ENCODE measurements at regions not wholly inside any gene's neighbourhood (a gene's known extent, or its start where the extent isn't known, plus 50 kb on each side); places are given as distances from the start of the nearest gene placed in this dataset.
"Not testable (repeated sequence)": the region's sequence is repeated elsewhere in the genome, so short reads cannot be mapped to it uniquely, and the experiment has no call there.

GRCh38 chr1:238326479-238326878 is 435.8 kb upstream of the ZP4 start:
- not testable (repeated sequence) for TF ChIP-seq ZNF416 (CRISPR knock-in tag; IDR thresholded peaks at IDR 0.05); USF1 (CRISPR knock-in tag; IDR thresholded peaks at IDR 0.05); NR2C2 (CRISPR knock-in tag; IDR thresholded peaks at IDR 0.05); CTCF (IDR thresholded peaks at IDR 0.05); CBFB (CRISPR knock-in tag; IDR thresholded peaks at IDR 0.05; ENCODE audit: low read depth); E2F1 (CRISPR knock-in tag; IDR thresholded peaks at IDR 0.05); NFE2L1 (CRISPR knock-in tag; IDR thresholded peaks at IDR 0.05); ATF2 (CRISPR knock-in tag; IDR thresholded peaks at IDR 0.05; ENCODE audit: borderline replicate concordance, low read depth); SMAD3 (CRISPR knock-in tag; IDR thresholded peaks at IDR 0.05; ENCODE audit: borderline replicate concordance); USF2 (CRISPR knock-in tag; IDR thresholded peaks at IDR 0.05); ARID4B (CRISPR knock-in tag; IDR thresholded peaks at IDR 0.05; ENCODE audit: borderline replicate concordance); ZNF425 (CRISPR knock-in tag; conservative IDR thresholded peaks at IDR 0.05)
